ENCODE measurements at regions not wholly inside any gene's neighbourhood (a gene's known extent, or its start where the extent isn't known, plus 50 kb on each side); places are given as distances from the start of the nearest gene placed in this dataset.

DNA sequence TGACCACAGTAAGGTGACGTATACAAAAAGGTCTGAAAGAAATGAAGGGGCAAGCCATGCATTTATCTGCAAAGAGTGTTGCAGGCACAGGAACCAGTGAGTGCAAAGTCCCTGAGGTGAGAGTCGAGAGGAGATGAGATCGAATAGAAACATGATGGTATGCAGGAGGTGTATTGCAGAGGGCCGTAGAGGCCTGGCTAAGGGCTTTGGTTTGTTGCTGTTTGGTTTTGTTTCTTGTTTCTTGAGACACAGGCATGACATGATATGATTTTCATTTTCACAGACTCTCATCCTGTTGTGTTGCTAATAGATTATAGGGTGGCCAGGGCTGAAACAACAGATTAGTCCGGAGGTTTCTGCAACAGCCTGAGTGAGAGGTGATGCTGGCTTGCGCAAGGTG is 80.4 kb downstream of the HSPH1 start:
- Mint-ChIP-seq H3K4me1 (peaks cover 9% of the 10 kb centered on the region), H3K27me3 (peaks cover 33% of the 10 kb centered on the region), H3K27ac (no peak overlapping the region), H3K9me3 (no peaks in the 10 kb centered on the region), H3K4me3 (no peak overlapping the region)
- ATAC-seq (no peak), DNase-seq (no peak)

GRCh38 chr13:31074756-31075155 is 86.9 kb downstream of the HSPH1 start:
- peaks cover 11% of the 10 kb centered on the region for H3K27me3 Mint-ChIP-seq
- H3K9me3 Mint-ChIP-seq, result no peaks in the 10 kb centered on the region
- H3K27ac Mint-ChIP-seq, result peak overlapping the region in 1 of 2 donors; percentile 47
- H3K4me3 Mint-ChIP-seq, result no peak overlapping the region
- no peak for ATAC-seq
- no peak for DNase-seq
- H3K4me1 Mint-ChIP-seq, result peaks cover 27% of the 10 kb centered on the region

- no peak overlapping the region for H3K4me3 Mint-ChIP-seq
- ATAC-seq (peak; percentile 93), DNase-seq (peak; percentile 7 to 65)
- H3K27ac Mint-ChIP-seq, result peak overlapping the region; percentile 16 to 23
- peaks cover 11% of the 10 kb centered on the region for H3K27me3 Mint-ChIP-seq
- H3K4me1 Mint-ChIP-seq, result peaks cover 27% of the 10 kb centered on the region
- no peaks in the 10 kb centered on the region for H3K9me3 Mint-ChIP-seq
Measured at GRCh38 chr13:31073859-31074718, 87.6 kb downstream of the HSPH1 start.

DNA sequence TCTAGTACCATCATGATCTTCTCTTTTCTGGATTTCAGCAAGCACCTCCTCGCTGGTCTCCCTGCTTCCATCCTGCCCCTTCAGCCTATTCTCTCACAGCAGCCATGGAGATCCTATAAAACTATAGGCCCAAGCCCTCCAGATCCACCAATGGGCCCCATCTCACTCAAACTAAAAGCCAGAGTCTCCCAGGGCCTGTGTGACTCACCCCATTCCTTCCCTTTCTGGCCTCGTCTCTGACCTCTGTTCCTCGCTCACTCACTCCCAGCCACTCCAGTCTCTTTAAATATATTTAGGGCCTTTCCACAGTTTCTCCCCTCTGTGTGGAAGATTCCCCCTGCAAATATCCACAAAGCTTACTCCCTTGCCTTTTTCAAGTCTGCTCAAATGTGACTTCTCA is 89.7 kb downstream of the HSPH1 start:
- Mint-ChIP-seq H3K9me3 (no peaks in the 10 kb centered on the region), H3K4me1 (peaks cover 31% of the 10 kb centered on the region), H3K4me3 (no peak overlapping the region), H3K27ac (no peak overlapping the region), H3K27me3 (peaks cover 11% of the 10 kb centered on the region)
- no peak for DNase-seq
- ATAC-seq, result no peak

DNA sequence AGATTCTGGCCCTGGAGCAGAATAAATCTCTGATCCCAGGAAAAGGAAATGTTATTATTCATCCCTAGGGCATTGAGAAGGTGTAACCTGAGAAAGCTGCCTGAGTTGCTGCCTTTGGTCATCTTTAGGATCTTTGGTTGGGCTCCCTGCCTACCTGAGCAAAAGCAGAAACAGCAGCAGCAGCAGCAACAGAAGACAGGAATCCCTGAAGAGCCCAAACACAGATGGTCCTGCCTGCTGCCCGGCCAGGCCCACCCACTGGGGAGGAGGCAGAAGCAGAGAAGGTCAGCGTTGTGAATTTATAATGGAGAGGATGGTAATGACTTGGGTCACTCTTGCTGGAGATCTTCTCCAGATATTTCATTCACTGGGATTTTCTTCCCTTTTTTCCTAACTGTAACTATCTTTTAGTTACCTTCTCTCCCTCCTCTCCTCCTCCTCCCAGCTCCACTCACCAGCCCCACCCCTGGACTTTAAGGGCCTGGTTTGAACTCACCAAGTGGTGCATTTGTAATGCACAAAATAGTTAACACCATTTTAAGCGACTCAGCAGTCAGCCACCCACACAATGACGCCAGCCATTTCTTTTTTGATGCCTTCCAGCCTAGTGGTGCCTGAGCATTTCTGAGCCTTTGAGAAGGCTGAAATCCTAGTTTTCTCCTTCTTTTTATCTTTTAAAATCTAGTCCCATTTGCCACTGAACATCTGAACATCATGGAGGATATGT is 91.7 kb downstream of the HSPH1 start:
- no peak for DNase-seq
- peaks cover 10% of the 10 kb centered on the region for H3K27me3 Mint-ChIP-seq
- H3K9me3 Mint-ChIP-seq, result no peaks in the 10 kb centered on the region
- no peak overlapping the region for H3K4me3 Mint-ChIP-seq
- ATAC-seq, result no peak
- no peak overlapping the region for H3K27ac Mint-ChIP-seq
- H3K4me1 Mint-ChIP-seq, result peaks cover 18% of the 10 kb centered on the region

GRCh38 chr13:31068119-31068423 is 93.6 kb downstream of the HSPH1 start:
- H3K9me3 Mint-ChIP-seq, result peaks cover 4 to 7% of the 10 kb centered on the region in 2 donors
- no peak overlapping the region for H3K4me3 Mint-ChIP-seq
- H3K4me1 Mint-ChIP-seq, result peaks cover 10% of the 10 kb centered on the region
- peaks cover 25% of the 10 kb centered on the region for H3K27me3 Mint-ChIP-seq
- H3K27ac Mint-ChIP-seq, result no peak overlapping the region
- DNase-seq (no peak), ATAC-seq (no peak)

GRCh38 chr13:31067416-31068118 is 94.1 kb downstream of the HSPH1 start:
- H3K4me3 Mint-ChIP-seq, result no peak overlapping the region
- H3K27ac Mint-ChIP-seq, result no peak overlapping the region
- peaks cover 25% of the 10 kb centered on the region for H3K27me3 Mint-ChIP-seq
- peaks cover 4 to 7% of the 10 kb centered on the region in 2 donors for H3K9me3 Mint-ChIP-seq
- ATAC-seq, result peak; percentile 59
- no peak for DNase-seq
- H3K4me1 Mint-ChIP-seq, result peaks cover 10% of the 10 kb centered on the region

GRCh38 chr13:31064636-31065035 is 97.1 kb downstream of the HSPH1 start:
- ATAC-seq (no peak), DNase-seq (no peak)
- no peak overlapping the region for H3K4me3 Mint-ChIP-seq
- peaks cover 4 to 7% of the 10 kb centered on the region in 2 donors for H3K9me3 Mint-ChIP-seq
- peaks cover 10% of the 10 kb centered on the region for H3K4me1 Mint-ChIP-seq
- peaks cover 33% of the 10 kb centered on the region for H3K27me3 Mint-ChIP-seq
- no peak overlapping the region for H3K27ac Mint-ChIP-seq

DNA sequence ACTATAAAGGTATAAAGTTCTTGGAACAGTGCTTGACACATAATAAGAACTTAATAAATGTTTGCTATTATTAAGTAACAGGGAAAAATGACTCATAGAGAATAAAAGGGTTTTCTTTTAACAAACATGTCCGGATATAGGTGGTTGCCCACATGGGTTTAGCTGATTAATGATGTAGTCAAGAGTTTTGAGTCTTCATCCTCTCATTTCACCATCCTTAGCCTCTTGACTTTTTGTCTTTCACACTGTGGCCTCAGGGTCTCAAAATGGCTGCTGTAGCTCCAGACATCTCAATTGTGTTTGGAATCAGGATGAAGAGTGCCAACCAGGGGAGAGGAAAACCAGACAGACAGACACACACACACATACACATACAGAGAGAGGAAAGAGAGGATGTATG is 97.9 kb downstream of the HSPH1 start:
- H3K4me3 Mint-ChIP-seq, result no peak overlapping the region
- DNase-seq, result no peak
- peak overlapping the region in 1 of 2 donors; percentile 79 for H3K27ac Mint-ChIP-seq
- H3K4me1 Mint-ChIP-seq, result peaks cover 10% of the 10 kb centered on the region
- H3K27me3 Mint-ChIP-seq, result peaks cover 33% of the 10 kb centered on the region
- peak; percentile 50 for ATAC-seq
- H3K9me3 Mint-ChIP-seq, result peaks cover 4 to 7% of the 10 kb centered on the region in 2 donors

DNA sequence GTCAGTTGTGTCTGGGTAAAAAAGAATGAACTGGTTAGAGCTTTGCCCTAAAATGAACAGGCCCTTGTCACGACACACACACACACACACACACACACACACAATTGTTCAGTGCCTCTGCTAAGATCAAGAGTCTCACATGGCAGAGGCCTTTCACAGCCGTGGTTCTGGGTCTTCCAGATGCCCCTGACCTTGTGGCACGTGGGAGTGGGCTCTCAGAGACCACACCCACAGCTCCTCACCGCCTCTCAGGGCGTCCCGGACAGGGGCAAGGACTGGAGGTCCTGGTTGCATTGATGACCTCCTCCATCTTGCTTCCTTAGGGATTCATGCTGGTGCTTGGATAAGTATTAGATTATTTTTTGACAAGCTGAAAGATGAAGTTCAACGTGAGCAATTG is 101.0 kb downstream of the HSPH1 start:
- Mint-ChIP-seq H3K27ac (no peak overlapping the region), H3K4me3 (no peak overlapping the region), H3K9me3 (peaks cover 4 to 7% of the 10 kb centered on the region in 2 donors), H3K4me1 (peaks cover 5% of the 10 kb centered on the region), H3K27me3 (peaks cover 27% of the 10 kb centered on the region)
- ATAC-seq (no peak), DNase-seq (no peak)

GRCh38 chr13:31060220-31060619 is 101.5 kb downstream of the HSPH1 start:
- Mint-ChIP-seq H3K4me1 (peaks cover 5% of the 10 kb centered on the region), H3K4me3 (no peak overlapping the region), H3K27me3 (peaks cover 25% of the 10 kb centered on the region), H3K27ac (no peak overlapping the region), H3K9me3 (peaks cover 4 to 7% of the 10 kb centered on the region in 2 donors)
- ATAC-seq, result no peak
- DNase-seq, result no peak

DNA sequence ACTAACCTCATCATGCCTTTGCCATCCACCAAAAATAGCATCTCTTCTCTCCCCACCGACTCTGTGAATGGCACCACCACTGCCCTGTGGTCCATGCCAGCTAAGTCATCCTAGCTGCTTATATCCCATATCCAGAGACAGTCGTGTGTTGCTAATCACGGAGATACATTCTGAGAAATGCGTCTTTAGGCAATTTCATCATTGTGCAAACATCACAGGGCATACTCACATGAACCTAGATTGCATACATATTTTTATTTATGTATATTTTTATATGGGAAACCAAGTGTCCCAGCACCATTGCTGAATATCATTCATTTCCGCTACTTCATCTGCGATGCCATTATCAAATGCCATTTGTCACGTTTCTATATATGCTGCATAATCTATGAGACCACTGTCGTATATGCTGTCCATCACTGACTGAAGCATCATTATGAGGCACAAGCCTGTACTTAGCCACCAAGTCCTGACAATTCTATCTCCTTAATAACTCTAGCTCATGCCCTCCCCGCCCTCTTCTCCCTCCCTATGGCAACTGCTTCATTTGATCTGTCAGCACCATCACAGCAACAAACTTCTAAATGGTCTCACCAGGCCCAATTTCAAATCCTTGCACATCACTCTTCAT is 104.2 kb downstream of the HSPH1 start:
- H3K27me3 Mint-ChIP-seq, result peaks cover 9% of the 10 kb centered on the region
- no peak overlapping the region for H3K4me3 Mint-ChIP-seq
- H3K4me1 Mint-ChIP-seq, result no peaks in the 10 kb centered on the region
- no peak overlapping the region for H3K27ac Mint-ChIP-seq
- H3K9me3 Mint-ChIP-seq, result no peaks in the 10 kb centered on the region
- ATAC-seq, result no peak
- no peak for DNase-seq

- H3K4me3 Mint-ChIP-seq, result no peak overlapping the region
- no peaks in the 10 kb centered on the region for H3K9me3 Mint-ChIP-seq
- H3K4me1 Mint-ChIP-seq, result peaks cover 2% of the 10 kb centered on the region
- H3K27me3 Mint-ChIP-seq, result peaks cover 11% of the 10 kb centered on the region
- ATAC-seq, result no peak
- DNase-seq, result no peak
- no peak overlapping the region for H3K27ac Mint-ChIP-seq
Measured at GRCh38 chr13:31056644-31057271, 104.9 kb downstream of the HSPH1 start.

DNA sequence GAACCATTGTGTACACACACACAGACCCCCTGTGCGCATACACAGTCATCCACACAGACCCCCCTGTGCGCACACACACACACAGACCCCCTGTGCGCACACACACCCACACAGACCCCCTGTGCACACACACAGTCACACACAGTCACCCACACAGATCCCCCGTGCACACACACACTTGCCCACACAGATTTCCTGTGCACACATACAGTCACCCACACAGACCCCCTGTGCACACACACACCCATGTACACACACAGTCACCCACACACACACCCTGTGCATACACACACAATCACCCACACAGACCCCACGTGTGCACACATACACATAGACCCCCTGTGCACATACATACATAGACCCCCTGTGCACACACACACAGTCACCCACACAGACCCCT is 106.1 kb downstream of the HSPH1 start:
- DNase-seq (no peak), ATAC-seq (peak; percentile 31)
- Mint-ChIP-seq H3K4me1 (peaks cover 14% of the 10 kb centered on the region), H3K27me3 (peaks cover 17% of the 10 kb centered on the region), H3K27ac (no peak overlapping the region), H3K9me3 (no peaks in the 10 kb centered on the region), H3K4me3 (no peak overlapping the region)

DNA sequence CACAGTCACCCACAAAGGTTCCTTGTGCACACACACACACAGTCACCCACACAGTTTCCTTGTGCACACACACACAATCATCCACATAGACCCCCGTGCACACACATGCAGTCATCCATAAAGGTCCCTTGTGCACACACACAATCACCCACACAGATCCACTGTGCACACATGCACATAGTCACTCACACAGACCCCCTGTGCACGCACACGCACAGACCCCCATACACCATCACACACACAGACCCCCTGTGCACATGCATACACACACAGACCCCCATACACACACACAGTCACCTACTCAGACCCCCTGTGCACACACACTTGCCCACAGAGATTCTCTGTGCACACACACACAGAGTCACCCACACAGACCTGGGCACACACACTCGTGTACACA is 107.1 kb downstream of the HSPH1 start:
- Mint-ChIP-seq H3K4me1 (peaks cover 15% of the 10 kb centered on the region), H3K27ac (no peak overlapping the region), H3K27me3 (peaks cover 19% of the 10 kb centered on the region), H3K4me3 (no peak overlapping the region), H3K9me3 (no peaks in the 10 kb centered on the region)
- DNase-seq (no peak), ATAC-seq (no peak)

Data from stimulated activated naive CD8-positive, alpha-beta T cell treated with anti-CD3 and anti-CD28 coated beads, Interleukin-15, amount 100 ng/mL, for 72 hours (primary cell).